NCI-H1092 (cell line): ENCODE measurements at regions not wholly inside any gene's neighbourhood (a gene's known extent, or its start where the extent isn't known, plus 50 kb on each side); places are given as distances from the start of the nearest gene placed in this dataset.

Experiments
- DNase-seq: peaks from one replicate; lab custom pipeline; 2025; lab: John Stamatoyannopoulos, UW

DNA sequence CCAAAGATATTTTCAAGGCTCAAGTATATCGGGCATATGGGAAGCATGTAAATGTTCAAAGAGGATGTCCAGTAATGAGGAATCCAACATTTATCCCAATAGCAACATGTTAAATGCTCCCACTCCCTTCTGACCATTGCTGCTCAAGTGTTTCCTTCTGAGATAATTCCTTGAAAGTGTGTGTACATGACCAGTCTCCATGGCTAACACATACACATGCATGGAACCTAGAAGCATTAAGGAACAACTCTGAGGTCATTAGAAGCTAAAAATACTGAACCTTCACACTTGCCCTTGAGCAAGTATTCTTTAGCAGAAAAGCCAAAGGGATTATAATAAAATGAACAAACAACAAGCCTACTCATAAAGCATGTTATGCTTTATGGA, 433.8 kb upstream of the TCF4 start:
- DNase-seq = no peak

DNA sequence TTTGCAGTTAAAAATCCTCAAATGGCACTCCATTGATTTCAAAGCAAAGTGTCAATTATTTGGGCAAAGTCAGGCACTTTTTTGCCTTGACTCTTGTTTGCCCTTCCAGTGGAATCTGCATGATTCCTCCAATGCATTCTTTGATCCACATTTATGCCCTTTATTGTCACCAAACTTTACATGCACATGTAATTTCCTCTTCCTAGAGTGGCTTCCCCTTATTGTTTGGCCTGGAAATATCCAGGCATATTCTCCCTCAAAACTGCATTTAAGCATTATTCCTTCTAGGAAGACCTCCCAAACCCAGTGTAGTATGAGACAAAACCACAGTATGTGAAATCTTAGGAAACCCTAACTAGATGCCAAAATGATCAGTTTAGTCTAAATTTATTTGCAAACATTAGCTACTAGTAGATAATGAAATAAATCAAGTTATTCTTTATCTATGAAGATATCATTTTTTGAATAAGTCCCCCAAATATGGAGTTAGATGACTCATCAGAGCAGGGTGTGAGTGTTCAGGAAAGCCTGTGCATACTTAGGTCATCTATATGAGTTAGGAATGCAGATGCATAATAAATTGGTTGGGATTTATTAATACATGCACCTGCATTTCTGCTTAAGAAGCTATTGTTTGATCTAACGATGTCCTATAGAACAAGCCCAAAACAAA, 433.3 kb upstream of the TCF4 start:
- no peak for DNase-seq

DNA sequence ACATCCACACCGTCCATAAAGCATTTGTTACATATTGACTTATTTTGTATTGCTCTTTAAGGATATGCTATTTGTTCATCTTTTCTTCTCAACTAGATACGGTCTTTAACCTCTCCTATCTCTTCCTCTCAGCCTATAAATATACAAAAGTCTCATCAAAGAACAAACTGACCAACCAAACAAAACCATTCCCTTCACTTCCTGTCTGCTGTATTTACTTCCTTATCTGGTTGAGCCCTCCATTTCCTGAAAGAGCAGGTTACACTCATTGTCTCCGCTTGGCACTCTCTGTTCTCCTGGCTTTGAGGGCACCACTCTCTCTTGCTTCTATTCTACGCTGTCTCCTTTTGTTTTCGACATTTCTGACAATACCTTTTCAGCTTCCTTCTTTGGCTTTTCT, 431.9 kb upstream of the TCF4 start:
- no peak for DNase-seq

DNA sequence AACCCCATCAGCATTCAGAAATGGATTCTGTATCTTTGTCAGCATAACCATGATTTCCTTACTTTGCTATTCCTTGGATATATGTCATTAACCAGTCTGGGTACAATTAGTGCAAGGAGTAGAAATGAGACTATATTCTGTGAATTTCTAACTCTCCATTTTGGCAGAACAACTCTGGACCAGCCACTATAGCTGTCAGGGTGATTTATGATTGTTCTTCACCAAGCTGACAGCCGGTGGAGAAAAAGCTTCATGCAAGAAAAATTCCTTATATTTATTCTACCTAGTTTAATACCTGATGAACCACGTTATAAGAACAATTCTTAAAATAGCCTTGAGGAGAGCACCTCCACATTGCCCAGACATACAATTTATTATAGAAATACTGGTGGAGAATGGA, 431.2 kb upstream of the TCF4 start:
- no peak for DNase-seq

DNA sequence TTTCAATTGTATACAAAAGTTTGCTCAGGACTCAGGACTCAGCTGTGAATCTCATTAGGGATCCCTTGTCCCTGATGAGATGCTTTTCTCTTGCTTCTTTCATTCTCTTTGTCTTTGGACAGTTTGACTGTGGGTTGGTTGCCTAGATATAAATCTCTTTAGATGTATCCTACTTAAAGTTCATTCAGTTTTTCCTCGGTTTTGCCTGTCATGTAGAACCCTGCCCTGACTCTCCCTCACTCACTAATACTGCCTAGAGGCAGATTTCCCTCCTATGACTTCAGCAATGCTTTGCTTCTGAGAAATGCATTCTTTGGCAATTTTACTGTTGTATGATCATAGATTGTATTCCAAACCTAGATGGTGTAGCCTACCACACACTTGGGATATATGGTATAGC, 421.4 kb upstream of the TCF4 start:
- DNase-seq = no peak

DNA sequence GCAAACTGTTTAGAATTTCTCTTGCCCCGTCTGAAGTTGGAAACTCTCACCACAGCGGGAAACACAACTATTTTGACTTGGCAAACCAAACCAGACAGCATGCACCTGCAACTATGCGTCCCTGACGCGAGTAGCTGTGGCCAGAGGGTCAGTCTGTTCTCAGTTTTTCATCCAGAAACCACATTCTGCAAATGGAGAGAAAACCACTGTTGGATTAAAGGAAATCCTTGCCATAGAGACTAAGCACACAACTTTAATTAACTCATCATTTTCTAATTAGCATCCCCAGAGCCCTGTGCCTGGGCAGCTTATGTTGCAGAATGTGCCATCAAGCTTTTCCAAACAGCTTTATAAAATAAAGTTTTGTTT, 415.7 kb upstream of the TCF4 start:
- no peak for DNase-seq

DNA sequence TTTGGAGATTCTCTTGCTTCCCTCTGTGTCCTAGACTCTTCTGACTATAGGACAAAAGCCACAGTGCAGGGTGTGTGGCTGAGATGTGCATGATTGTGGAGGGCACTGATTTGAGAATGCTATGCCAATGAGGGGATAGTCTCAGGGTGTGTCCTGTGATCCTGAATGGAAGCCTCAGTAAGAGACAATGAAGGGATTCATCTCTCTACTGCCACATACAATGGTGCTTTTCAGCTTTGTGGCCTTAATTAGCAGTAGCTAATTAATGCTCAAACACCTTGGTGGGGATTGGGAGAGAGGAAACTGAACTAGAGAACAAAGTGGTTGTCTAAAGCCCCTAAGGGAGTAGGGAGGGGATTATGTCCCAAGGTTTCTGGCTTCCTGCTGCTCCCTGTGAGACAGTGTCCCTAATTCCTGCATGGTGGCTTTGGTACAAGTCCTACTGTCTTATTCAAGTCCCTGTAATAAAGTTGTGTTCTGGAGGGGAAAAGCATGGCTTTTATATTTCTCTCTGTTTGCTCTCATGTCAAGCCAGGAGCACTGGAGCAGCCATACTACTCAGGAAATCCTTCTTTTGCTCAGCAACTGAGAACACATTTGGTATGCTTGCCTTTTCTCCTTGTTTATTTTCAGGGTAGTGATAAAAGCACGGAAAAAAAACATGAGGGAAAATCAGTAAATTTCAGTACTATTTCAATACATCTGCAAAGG, 415.2 kb upstream of the TCF4 start:
- no peak for DNase-seq

DNA sequence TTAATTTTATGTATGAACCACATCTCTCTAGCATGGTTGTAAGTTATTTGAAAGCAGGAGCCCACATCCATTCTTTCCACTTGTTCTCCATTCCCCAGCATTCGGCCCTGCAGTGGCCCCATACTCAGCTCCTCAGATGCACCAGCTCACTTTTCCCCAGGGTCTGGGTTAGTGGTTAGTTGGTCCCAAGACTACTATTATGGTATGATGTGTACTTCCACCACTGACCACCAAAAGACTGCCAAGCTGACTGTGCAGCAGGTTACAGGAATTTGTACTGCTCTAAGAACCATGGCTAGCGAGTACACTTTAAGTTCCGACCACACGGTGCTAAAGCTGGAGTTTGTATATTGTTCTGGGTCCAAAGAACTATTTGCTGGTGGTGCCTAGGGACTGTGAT, 413.6 kb upstream of the TCF4 start:
- DNase-seq = no peak

DNA sequence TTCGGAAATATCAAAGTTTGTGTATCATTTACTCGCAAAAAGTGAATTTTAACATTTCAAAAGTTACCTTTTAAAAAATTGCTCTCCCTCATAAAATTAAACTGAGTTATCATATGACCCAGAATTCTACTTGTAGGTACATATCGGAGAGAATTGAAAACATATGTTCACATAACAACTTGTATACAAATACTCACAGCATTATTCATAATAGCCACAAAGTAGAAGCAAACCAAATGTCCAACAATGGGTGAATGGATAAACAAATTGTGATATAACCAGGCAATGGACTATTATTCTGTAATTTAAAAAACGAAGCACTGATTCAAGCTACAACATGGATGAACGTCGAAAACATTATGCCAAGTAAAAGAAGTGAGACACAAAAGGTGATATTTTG, 412.0 kb upstream of the TCF4 start:
- DNase-seq = no peak

DNA sequence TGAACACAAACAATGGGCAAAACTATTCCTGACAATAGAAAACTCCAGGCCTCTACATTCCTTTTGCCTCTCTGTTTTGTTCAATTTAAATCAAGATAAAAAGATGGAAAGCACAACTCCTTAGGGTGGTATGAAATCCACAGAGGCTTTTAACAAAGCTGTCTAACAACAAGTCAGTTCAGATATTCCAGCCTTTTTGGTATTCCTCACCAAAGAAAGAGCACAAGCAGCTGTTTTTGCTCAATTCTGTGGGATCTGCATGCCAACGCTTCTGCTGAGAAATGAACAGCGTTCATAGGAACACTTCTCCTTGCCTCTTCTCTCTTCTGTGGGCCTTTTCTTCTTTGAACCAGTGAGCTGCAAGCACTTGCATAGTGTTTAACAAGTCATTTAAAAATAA, 411.6 kb upstream of the TCF4 start:
- no peak for DNase-seq

DNA sequence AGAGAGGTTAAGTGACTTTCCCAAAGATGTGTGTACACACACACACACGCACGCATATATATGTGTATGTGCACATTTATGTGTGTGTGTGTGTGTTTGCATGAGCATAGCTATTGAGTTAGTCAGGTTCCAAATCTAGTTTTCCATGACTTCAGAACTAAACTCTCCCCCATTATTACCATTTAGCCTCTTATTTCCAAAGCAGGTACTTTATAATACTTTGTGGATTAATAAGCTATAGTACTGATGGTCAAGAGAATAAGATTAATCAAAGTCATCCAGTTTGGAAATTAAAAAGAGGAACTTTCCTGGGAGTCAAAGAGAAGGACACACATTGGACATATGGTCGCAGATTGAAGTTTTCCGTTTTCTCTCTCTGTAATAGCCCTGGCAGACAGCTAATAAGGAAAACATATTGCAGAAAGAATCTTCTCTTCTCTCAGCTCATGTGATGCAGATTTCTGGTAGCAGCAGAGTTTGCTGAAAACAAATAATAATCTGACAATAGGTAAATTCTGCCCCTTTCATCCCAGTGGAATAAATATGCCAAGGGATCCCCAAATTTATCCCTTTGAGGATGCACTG, 410.9 kb upstream of the TCF4 start:
- no peak for DNase-seq

DNA sequence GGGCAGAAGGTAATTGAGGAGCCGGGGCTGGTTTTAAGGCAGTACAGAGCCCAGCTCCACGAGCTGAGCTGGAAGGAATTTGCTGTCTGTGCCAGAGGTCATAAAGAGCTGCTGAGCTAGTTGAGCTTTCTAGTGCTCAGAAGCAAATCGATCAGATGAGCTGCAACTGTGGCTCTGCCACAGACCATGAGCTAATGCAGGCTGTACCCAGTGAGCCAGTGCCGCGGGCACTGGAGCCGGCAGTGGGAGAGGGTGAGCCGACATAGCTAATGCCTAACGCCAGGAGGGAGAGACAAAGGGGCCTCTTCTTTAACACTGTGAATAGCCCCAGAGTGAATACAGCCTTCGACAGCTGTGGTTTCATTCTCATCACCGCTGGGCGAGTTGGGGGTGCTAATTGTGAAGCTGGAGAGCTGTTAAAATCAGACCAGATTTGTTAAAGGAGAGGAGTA, 410.1 kb upstream of the TCF4 start:
- DNase-seq = peak; percentile 2

DNA sequence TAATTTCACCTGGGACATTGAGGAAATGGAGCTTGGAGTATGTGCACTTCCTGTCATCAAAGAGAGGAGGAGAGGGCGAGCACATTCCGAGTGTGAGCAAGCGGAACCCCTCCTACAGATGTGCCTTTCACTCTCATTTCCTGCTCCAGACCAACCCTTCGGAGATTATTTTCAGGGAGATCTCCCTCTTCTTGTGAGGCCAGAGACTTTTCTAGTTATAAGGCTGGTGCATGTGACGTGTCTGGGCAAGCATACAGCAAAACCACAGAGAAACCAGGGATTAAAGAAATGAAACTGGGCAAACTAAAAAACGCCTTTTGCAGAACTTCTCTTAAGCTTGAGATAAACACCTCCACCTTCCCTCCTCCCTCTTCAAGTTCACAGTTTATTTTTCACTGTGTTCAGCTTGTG, 409.2 kb upstream of the TCF4 start:
- DNase-seq = no peak

DNA sequence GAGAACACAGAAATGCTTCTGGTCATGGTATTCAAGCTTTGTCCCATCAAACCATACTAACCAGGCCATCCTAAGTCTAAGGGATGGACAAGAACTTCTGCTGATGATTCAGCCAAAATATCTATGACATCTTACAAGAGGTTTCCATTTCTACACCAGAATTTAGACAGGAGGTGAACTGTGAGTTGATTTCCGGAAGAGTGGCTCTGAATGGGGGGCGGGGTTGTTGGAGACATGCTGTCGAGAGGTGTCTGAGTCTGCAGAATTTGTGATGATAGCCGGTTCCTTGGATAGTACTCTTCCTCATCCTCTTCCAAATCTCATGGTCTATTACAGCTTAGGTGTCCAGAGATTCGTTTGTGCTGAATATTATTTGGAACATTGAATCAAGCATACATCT, 408.7 kb upstream of the TCF4 start:
- DNase-seq = no peak

DNA sequence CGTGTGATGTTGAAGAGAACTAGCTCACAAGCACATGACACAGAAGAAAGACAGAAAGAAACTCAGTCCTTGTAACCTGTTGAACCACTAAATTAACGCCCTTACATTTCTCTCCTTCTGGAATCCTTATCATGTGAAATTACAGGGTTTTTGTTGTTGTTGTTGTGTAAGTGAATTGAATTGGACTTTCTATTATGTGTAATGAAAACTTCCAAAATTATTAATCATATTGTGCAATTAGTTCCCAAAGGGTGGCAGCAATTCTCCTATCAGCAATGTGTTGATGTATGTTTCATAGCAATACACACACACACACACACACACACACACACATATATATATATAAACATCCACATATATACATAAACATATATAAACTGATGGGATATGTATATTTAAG, 402.2 kb upstream of the TCF4 start:
- no peak for DNase-seq

DNA sequence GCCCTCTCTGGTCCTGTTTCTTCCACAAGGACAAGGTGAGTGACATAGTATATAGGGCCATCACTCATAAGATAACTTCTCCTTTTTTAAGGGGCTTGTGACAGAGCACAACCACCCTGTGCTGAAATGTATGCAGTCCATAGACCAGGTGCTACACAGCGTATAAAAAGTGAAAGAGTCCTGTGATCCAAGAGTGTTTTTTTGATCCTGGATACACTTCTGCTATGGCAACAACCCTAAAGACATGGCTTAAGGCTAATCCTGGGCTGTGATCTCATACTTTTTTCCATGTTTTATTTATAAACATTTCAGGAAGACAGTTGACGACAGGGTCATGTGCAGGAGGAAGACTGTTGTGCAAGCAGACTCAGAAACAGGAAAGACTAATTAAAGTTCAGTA, 400.5 kb upstream of the TCF4 start:
- no peak for DNase-seq

DNA sequence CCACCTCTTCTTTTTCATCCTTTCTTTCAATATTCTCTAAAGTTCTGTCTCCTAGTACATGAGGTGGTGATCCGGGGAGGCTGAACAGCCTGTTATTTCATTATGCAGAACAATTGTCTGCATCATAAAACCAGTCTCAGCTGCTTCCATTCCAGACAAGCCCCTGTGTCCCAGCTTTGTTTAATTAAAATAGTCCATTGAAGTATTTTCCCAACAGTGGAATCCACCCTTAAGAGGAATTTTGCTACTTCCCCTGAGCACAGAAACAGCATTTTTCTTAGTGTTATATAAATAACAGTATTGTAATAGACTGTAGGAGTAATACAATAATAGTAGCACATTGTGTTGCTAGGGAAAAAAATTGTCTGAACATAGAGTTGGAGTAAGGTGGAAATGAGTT, 395.4 kb upstream of the TCF4 start:
- no peak for DNase-seq

DNA sequence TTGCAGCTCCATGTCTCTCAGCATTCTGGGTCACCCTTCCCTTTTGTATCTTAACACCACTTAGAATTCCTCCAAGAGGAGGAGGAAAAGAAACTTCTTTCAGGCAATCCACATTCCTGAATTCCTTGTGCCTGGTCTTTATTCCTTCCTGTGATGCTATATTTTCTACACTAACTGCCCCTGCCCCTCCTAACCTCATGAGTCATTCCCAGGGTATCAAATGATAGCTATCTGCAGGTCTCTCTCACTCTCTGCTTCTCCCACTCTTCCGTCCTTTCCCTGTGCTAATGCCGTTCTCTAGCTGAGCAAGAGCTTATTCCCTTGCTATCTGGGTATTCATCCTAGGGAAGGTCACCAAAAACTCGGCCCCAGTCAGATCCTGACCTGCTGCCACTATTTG, 395.0 kb upstream of the TCF4 start:
- DNase-seq = no peak

DNA sequence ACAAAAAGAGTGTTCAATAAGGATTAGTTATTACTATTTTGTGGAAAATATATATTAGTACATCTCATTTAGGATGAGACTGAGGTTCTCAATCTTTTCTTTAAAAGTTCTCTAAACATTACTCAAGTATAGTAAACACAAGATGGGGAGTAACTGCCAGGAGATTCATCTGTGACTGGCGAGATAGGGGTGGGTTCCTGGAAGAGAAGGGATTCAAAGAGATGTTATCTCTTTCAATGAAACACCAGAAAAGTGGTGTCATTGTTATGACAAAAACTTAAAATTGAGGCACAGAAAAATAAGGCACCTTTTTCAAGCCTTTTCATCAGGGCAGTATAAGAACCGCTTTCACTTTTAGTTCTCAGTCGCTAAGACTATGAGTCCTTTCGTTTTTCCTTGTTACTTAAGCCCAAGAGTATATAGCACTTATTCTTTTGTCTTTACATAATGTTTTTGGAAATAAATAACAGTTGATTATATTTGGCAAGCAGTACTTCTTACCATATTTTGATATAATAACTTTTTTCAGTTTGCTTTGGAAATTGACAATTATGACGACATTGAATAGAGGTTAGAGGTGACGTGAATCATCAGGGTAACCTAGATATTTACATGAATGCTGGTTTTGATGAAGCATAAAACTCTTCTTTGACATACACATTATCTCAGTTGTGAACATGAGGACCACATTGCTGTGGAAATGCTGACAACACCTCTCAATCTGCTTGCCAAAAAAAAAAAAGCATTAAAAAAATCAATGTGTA, 393.9 kb upstream of the TCF4 start:
- no peak for DNase-seq

DNA sequence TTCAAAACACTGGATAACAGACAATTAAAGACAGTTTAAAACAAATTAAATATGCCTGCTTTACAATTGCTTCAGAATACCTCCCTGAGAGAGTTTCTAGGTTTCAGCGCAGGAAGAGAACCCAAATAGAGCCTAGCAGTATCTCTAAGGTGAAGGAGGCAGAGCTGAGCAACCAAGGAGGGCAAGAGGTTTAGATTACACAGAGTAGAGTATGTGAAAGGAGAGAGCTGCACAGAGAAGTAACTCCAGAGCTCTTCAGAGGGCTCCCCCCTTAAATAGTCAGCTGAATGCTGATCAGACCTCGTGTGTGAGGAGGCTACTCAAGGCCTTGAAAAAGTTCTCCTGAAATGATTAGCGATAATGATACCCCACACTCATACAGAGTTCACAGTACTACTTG, 386.5 kb upstream of the TCF4 start:
- no peak for DNase-seq

DNA sequence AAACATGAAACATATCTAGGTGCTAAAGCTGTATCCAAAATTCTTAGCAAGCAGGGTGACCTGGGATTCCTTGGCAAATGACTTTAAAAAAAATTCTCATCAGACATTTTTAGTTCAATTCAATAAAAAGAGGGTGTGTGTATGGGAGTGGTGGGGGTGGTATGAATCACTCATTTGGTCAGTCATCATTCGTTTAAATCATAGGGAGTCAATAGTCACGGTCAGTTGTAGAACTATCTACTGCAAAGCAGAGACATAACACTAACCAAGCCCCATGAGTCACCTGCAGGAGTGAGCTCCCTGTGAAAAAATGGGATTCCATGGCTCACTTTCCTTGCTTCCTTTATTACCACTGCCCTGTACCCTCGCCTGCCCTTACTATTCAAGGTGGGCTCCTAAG, 380.6 kb upstream of the TCF4 start:
- DNase-seq = no peak

DNA sequence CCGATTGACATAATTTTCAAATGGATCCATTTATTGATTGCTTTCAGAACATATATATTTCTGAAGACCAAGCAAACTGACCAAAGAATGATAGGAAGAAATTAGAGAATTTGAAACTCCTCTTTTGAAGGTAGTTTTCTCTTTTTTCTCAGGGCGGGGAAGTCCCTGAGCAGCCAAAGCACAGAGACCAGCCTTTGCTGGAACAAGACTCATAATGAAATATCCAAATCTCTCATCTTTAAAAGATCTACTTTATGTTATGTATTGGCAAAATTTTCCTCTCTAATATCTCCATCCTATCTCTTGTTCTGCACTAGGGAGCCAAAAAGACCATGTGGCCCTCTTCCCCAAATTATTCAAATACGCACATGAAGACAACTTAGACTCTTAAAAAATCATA, 379.0 kb upstream of the TCF4 start:
- no peak for DNase-seq

DNA sequence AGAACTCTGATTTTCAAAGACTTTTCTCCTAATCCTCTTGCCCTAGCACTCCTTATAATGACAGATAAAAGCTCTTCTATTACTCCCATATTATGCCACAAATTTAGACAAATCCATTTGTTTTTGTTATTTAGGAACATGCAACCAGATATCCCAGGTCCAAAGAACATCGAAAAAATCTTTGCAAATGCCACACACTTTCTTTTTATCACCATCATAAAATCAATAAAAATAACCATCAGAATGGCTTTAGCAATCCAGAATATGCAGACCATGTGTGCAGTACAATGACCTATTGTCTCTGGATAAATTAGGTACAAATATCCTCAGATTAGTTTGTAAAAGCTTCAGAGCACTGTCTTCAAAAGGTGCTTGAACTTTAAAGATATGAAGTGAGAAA, 376.2 kb upstream of the TCF4 start:
- DNase-seq = no peak
